Hematopoietic multipotent progenitor cell (in vitro differentiated cells): ENCODE measurements at regions not wholly inside any gene's neighbourhood (a gene's known extent, or its start where the extent isn't known, plus 50 kb on each side); places are given as distances from the start of the nearest gene placed in this dataset. TPM values are rescaled to one million over a fixed set of nuclear protein-coding genes. Genes with fewer than 3 reads are reported as not detected.

ENCODE experiments used
- DNase-seq, 3 donors: peaks; one replicate each; pipeline ENCODE4 v3.0.0-alpha.2; 2011 to 2015; ENCODE audit warnings: low read depth in 2 of 3, low spot score in 2 of 3
- small RNA-seq: library from RNA; depleted of rRNA; stranded (forward); fragments of <200 nt; gene quantifications from one replicate; pipeline ENCODE3, GENCODE V24; 2012

- peak in 1 of 3 donors; percentile 6 for DNase-seq
These were observed 78.2 kb upstream of the RAB12 start for GRCh38 chr18:8531084-8531483.

GRCh38 chr18:8536231-8536630 lies 73.0 kb upstream of the RAB12 start:
- no peak for DNase-seq

GRCh38 chr18:8536922-8537321 lies 72.3 kb upstream of the RAB12 start:
- DNase-seq: no peak

- no peak for DNase-seq
These were observed 71.8 kb upstream of the RAB12 start for GRCh38 chr18:8537400-8537799.

GRCh38 chr18:8538935-8539334 lies 70.3 kb upstream of the RAB12 start:
- peak in 1 of 3 donors; percentile 6 for DNase-seq

DNA sequence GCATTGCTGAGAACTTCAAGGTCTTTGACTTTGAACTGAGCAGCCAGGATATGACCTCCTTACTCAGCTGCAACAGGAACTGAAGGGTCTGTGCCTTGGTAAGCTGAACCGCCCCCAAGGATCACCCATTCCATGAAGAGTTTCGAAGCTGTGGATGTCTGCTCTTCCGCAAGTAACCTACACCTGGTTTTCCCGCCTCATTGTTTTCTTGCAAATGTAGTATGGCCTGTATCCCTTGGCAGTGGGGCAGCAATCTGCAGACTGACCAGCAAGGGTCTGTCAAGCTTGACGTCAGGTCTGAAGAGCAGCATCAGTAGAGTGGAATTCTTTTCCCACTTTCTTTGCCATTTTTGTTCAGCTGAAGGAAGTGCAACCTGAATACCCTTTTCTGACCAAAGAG lies 62.6 kb upstream of the RAB12 start:
- DNase-seq: no peak

DNA sequence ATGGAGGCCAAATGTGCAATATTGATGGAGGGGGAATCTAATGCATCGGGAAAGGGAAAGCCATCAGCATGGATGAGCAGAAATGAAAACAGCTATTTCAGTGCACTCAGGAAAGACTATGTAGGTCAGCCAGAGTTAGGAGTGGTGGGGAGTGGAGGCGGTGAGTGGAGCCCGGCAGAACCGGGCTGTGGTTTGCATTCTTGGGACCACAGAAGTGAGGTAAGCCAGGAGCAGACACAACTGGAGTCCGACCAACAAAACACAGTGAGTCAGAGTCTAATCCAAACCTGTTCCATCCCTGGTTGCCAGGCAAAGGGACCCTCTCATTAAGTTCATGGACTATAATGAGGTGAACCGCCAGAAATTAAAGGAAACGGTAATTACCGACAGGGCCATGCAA lies 61.1 kb upstream of the RAB12 start:
- no peak for DNase-seq

DNA sequence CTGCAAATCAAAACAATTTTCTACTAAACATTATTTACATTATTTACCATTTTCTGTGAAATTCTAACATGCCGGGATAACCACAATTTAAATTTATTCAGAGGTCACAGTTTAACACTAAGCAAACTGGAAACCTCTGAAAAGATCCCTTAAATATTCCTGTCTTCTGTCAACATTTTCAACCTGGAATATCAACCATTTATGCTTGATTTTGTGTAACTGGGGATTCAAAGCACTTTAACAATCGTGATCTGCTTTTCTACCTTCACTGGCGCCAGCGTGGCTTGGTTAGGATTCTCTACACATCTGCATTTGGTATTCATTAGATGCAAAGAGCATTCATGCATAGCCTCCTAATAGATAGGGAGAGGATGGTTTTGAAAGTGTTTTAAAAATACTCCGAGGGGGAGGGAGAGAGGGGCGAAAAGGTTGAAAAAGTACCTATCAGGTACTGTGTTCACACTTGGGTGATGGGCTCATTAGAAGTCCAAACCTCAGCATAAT lies 59.9 kb upstream of the RAB12 start:
- no peak for DNase-seq

- DNase-seq: no peak
These were observed 57.1 kb upstream of the RAB12 start for GRCh38 chr18:8552151-8552550.

GRCh38 chr18:8554354-8554753 lies 54.9 kb upstream of the RAB12 start:
- DNase-seq: no peak

- no peak for DNase-seq
These were observed 52.8 kb upstream of the RAB12 start for GRCh38 chr18:8556424-8556823.

Small RNA genes lying in the stretch of these regions (small RNA-seq; reads per million reads assigned to genes)
- gene RN7SL50P: not detected
